Loucy (cell line): ENCODE measurements at regions not wholly inside any gene's neighbourhood (a gene's known extent, or its start where the extent isn't known, plus 50 kb on each side); places are given as distances from the start of the nearest gene placed in this dataset.

Experiments
- EZH2phosphoT487 ChIP-seq: fragments of 200-600 bp; IDR thresholded peaks from 2 replicates; pipeline ENCODE4 v1.6.1; 2018; ENCODE audit warnings: antibody characterized with exemption, mild to moderate bottlenecking, moderate library complexity, borderline replicate concordance
- TF ChIP-seq, protein P1 (sequence below): fragments of 200-600 bp; sonication (generic); conservative IDR thresholded peaks from 2 replicates; pipeline ENCODE4 v1.5.1; 2014; ENCODE audit warnings: mild to moderate bottlenecking, antibody characterized with exemption, low read length

GRCh38 chr2:3034396-3034795 lies 343.2 kb downstream of the EIPR1 start:
- TF ChIP-seq, protein P1, sequence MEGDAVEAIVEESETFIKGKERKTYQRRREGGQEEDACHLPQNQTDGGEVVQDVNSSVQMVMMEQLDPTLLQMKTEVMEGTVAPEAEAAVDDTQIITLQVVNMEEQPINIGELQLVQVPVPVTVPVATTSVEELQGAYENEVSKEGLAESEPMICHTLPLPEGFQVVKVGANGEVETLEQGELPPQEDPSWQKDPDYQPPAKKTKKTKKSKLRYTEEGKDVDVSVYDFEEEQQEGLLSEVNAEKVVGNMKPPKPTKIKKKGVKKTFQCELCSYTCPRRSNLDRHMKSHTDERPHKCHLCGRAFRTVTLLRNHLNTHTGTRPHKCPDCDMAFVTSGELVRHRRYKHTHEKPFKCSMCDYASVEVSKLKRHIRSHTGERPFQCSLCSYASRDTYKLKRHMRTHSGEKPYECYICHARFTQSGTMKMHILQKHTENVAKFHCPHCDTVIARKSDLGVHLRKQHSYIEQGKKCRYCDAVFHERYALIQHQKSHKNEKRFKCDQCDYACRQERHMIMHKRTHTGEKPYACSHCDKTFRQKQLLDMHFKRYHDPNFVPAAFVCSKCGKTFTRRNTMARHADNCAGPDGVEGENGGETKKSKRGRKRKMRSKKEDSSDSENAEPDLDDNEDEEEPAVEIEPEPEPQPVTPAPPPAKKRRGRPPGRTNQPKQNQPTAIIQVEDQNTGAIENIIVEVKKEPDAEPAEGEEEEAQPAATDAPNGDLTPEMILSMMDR = no peak
- TF ChIP-seq EZH2phosphoT487 = no peak
